Tibial nerve (tissue), 4 donors: ENCODE measurements at regions not wholly inside any gene's neighbourhood (a gene's known extent, or its start where the extent isn't known, plus 50 kb on each side); places are given as distances from the start of the nearest gene placed in this dataset.

Experiments used
- CTCF ChIP-seq, 5 experiments: fragments of 200-600 bp in 3 of 5; fragments of 450-650 bp in 2 of 5; sonication (generic) in 3 of 5; IDR thresholded peaks; one replicate each; pipeline ENCODE4 v1.5.1; 2016 to 2019; ENCODE audit warnings: antibody characterized with exemption in 5 of 5, mild to moderate bottlenecking in 3 of 5, moderate library complexity in 2 of 5
- EP300 ChIP-seq, 2 donors: sonication (generic); formaldehyde crosslinking; IDR thresholded peaks; one replicate each; pipeline ENCODE4 v1.6.1; 2017; ENCODE audit warnings: antibody characterized with exemption in 2 of 2, mild to moderate bottlenecking in 1 of 2
- POLR2A ChIP-seq, 2 donors: fragments of 450-650 bp; IDR thresholded peaks; one replicate each; pipeline ENCODE4 v1.6.1; 2017; ENCODE audit warnings: antibody characterized with exemption in 2 of 2, mild to moderate bottlenecking in 2 of 2, moderate library complexity in 2 of 2

GRCh38 chr2:48218169-48218568 lies 96.3 kb upstream of the FOXN2 start:
- TF ChIP-seq CTCF (IDR thresholded peaks at IDR 0.05) (no peak), POLR2A (IDR thresholded peaks at IDR 0.05) (no peak), EP300 (IDR thresholded peaks at IDR 0.05) (no peak)
